ENCODE measurements at regions not wholly inside any gene's neighbourhood (a gene's known extent, or its start where the extent isn't known, plus 50 kb on each side); places are given as distances from the start of the nearest gene placed in this dataset.
"Not testable (repeated sequence)": the region's sequence is repeated elsewhere in the genome, so short reads cannot be mapped to it uniquely, and the experiment has no call there.

GRCh38 chr20:24418731-24419130 lies 50.7 kb upstream of the SYNDIG1 start:
- DNase-seq (ENCODE audit: low spot score) = no peak

GRCh38 chr20:24417485-24417884 lies 51.9 kb upstream of the SYNDIG1 start:
- no peak for DNase-seq (ENCODE audit: low spot score)

GRCh38 chr20:24415444-24415843 lies 54.0 kb upstream of the SYNDIG1 start:
- not testable (repeated sequence) for DNase-seq (ENCODE audit: low spot score)

DNA sequence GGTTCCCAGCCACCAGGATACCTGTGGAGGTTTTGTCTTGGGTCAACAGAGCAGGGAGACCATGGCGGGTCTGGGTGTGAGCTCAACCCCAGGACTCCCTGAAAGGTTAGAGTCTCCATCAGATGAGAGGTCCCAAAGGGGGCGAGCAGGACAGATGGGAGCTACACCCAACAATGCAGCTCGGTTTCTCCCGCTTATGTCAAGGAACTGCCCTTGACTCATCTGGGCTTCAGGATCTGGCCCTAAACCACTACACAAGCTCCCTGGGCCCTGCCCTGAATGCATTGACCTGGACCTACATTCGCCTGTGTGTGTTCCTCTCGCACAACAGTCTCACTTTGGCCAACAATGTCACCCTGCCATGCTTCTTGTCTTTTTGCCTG lies 57.6 kb upstream of the SYNDIG1 start:
- DNase-seq (ENCODE audit: low spot score) = no peak

DNA sequence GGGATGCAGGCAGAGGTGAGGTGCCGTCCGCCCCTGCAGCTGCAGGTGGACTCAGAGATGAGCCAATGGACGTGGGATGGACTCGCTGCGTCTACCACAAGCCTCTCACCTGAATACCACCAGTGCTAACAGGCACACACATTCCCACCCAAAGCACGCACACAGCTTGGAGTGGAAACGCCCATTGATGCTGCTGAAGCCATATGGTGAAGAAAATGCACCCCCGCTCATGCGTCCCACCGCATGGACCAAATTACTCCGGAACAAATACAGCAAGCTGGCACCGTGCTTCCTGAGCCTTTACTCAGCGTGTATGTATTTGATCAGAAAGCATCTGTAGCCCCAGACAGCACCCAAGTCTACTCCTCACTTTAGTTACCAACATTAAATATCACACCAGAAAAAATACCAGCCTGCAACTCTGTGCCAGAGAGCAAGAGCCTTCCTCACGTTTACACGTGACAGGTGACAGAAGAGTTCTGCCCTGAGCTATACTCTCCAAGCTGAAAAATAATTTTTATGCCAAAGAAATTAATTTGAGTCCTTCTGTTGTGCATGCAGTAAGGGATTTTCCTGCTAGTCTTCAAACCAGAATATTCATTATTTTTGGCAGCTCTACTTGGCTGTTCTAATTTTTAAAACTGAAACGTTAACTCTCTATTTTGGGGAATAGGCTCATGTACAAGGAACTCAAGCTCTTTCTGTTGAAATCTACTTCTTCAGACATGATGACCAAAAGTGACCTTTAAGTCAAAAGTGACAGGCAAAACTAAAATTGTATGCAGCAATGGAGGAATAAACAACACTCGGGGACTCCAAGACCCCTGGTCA lies 58.2 kb upstream of the SYNDIG1 start:
- DNase-seq (ENCODE audit: low spot score) = no peak

GRCh38 chr20:24407151-24407550 lies 62.3 kb upstream of the SYNDIG1 start:
- DNase-seq (ENCODE audit: low spot score) = no peak

DNA sequence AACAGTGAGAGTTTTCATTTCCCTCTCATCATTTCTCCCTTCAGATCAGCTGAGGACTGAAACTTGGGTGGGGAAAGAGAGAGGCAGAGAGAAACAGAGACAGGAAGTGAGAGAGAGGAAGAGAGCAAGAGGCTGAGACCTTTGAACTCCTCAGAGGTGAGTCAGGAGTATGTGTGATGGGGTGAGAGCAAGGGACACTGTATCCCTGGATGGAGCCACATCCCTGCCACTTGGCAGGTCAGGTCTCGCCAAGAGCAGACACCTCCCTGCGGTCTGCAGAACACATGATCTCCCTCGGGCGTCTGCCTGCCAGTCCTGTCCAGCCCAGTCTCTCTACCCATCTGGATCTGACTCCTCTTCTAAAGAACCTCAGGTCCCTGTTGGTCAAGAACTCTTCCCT lies 62.7 kb upstream of the SYNDIG1 start:
- no peak for DNase-seq (ENCODE audit: low spot score)

DNA sequence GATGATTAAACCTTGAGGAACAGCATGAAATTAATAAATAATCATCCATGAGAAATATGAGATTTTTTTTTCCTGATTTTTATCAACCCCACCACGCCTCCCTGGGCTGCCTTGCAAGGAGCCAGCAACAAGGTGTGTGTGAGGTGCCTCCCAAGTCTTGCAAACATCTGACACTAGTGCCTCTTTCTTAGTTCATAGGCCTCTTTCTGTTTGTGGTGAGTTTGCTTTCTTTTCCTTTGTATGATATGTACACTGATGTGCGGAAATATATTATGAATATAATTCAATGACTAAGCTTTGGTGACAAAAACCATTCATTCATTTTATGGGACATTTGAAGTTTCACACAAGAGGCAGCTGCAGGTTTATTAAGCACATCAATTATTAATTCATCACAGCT lies 63.2 kb upstream of the SYNDIG1 start:
- no peak for DNase-seq (ENCODE audit: low spot score)

DNA sequence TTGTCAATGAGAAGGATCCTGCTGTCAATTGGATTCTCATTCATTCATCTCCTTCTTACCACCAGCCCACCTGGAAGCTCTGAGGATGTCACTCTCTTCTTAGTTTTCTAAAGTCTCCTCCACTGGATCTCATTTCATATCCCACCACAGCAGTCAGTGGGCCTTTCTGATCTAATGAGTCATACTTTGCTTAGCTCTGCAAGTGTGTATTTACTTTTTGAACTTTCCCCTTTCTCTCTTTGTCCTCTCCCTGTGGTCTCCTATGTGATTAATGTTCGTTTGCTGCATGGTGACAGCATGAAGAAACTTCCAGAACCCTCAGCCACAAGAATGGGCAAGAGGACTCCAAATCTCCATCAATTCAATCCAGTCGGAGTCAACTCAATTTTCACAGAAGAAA lies 63.6 kb upstream of the SYNDIG1 start:
- no peak for DNase-seq (ENCODE audit: low spot score)

DNA sequence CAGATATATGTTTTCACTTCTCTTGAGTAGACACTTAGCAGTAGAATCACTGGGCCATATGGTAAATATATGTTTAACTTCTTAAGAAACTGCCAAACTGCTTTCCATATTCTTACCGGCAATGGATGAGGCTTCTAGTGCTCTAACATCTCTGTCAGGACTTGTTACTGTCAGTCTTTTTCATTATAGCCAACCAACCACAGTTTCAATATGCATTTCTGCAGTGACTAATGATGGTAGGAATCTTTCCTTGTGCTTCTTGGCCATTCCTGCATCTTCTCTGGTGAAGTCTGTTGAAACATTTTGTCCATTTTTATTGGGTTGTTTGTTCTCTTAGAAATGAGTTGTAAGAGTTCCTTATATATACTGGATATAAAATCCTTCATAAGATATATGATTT lies 66.0 kb upstream of the SYNDIG1 start:
- DNase-seq (ENCODE audit: low spot score) = no peak

- DNase-seq (ENCODE audit: low spot score) = no peak
These were observed 67.2 kb upstream of the SYNDIG1 start for GRCh38 chr20:24402188-24402587.

- no peak for DNase-seq (ENCODE audit: low spot score)
These were observed 74.3 kb upstream of the SYNDIG1 start for GRCh38 chr20:24395151-24395550.

GRCh38 chr20:24393903-24394302 lies 75.5 kb upstream of the SYNDIG1 start:
- no peak for DNase-seq (ENCODE audit: low spot score)

- DNase-seq (ENCODE audit: low spot score) = no peak
These were observed 76.8 kb upstream of the SYNDIG1 start for GRCh38 chr20:24392612-24393011.

GRCh38 chr20:24389686-24390085 lies 79.7 kb upstream of the SYNDIG1 start:
- no peak for DNase-seq (ENCODE audit: low spot score)

DNA sequence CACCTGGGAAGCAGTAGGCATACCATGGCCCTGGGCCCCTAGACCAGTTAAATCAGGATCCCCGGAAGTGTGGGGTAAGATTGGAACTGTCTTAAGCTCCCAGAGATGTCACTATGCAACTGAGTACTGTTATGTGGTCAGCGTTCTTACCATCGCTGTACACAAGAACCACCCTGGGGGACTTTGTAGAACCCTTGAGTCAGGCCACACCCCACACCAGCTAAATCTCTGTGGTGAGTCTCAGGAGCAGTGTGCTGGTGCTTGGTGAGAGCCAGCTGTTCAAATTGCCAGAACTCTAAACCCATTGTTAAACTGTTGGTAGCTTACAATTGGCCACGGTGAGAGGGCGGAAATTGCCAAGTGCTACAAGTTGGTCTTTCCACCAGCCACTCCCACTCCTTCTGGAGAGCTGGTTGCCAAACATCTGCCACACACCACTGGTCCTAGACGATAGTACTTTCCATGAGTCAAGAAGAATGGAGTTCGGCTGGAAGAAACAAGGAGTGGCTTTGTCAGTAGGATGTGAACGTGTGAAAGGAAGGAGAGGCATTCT lies 80.5 kb upstream of the SYNDIG1 start:
- no peak for DNase-seq (ENCODE audit: low spot score)

DNA sequence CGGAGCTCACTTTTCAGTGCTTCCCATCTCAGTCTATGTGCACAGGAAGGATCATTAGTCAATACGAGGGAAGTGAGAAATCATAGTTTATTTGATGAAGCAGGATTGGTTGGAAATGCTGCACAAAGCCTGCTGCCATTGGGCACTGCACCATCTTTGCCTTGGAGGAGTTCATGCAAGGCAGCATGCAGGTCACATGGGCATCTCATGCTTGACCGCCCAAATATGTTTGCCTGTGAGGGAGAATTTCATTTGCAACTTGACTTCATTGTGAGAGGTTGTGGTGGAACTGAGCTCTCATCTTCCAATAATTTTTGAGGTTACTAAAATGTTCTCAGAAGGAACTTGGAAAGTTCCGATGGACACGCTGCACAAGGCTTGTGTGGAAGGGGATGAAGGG lies 83.9 kb upstream of the SYNDIG1 start:
- no peak for DNase-seq (ENCODE audit: low spot score)

- no peak for DNase-seq (ENCODE audit: low spot score)
These were observed 84.6 kb upstream of the SYNDIG1 start for GRCh38 chr20:24384865-24385264.

DNA sequence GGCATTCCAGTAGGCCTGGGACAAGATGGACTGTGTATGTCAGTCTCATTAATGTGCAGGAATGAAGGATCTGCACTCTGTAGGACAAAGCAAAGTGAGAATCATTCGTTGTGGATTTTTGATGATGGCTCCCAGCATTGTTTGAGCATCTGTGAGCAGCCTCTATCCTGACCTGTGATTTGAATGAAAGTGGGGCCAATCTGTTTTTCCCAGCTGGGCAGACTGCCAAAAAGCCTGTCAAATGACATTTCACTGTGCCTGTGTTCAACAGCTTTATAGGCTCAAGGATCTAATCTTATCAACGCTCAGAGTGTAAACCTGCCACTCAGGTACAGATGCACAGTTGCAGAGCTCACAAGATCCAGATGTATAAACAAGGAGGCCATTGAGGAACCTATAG lies 86.7 kb upstream of the SYNDIG1 start:
- DNase-seq (ENCODE audit: low spot score) = no peak

DNA sequence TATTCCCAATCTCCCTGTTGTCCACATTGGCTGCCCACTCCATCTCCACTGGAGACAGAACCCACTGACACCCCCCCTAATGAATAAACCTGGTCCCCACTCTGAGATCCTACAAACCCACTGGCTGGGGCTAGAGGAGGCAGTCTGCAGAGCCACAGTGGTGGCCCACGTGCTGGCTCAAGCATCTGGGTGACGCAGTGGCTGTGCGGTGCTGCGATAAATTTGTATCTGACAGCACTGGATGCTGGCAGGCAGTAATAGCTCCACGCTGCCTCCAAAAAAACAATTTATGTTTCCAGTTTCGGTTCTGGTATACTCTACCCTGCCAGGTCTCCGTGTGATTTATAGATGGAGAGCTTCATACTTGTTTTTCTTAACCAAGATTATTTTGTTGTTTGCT lies 87.1 kb upstream of the SYNDIG1 start:
- no peak for DNase-seq (ENCODE audit: low spot score)

GRCh38 chr20:24381886-24382285 lies 87.5 kb upstream of the SYNDIG1 start:
- no peak for DNase-seq (ENCODE audit: low spot score)

GRCh38 chr20:24379484-24379927 lies 89.9 kb upstream of the SYNDIG1 start:
- peak; percentile 67 for DNase-seq (ENCODE audit: low spot score)

- DNase-seq (ENCODE audit: low spot score) = no peak
These were observed 90.6 kb upstream of the SYNDIG1 start for GRCh38 chr20:24378661-24379483.
